HG02852 (cell line): ENCODE measurements at regions not wholly inside any gene's neighbourhood (a gene's known extent, or its start where the extent isn't known, plus 50 kb on each side); places are given as distances from the start of the nearest gene placed in this dataset.
"Not testable (repeated sequence)": the region's sequence is repeated elsewhere in the genome, so short reads cannot be mapped to it uniquely, and the experiment has no call there.

Source experiments
- ATAC-seq: cut with Tn5 transposase; IDR thresholded peaks from one replicate; pipeline ENCODE4 v1.9.1; 2021; ENCODE audit warnings: mild to moderate bottlenecking, moderate library complexity; ENCODE audit not compliant: unreplicated experiment

- ATAC-seq: no peak
Observed at GRCh38 chr4:170348945-170349344, 259.2 kb upstream of the AADAT start.

DNA sequence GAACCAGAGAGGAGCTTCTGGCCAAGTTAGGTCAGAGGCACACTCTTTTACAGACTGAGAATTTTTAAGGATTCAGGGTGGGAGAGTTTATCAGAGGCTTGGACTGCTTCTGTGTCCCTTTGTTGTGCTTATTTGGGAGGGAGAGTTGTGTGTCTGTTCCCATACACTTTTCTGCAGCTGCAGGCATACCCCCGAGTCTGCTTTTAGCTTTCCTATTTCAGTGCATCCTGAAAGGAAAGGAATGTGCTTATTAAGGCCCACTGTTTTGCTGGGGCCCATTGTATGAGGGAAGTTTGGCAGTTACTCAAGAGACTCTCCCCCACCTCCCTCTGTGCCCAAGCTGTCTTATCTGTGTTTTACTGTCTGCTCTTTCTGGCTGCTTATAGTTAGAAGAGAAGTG is 257.4 kb upstream of the AADAT start:
- ATAC-seq: not testable (repeated sequence)

- ATAC-seq: no peak
Observed at GRCh38 chr4:170339522-170339921, 249.8 kb upstream of the AADAT start.

GRCh38 chr4:170336238-170336775 is 246.6 kb upstream of the AADAT start:
- peak; percentile 94 for ATAC-seq

DNA sequence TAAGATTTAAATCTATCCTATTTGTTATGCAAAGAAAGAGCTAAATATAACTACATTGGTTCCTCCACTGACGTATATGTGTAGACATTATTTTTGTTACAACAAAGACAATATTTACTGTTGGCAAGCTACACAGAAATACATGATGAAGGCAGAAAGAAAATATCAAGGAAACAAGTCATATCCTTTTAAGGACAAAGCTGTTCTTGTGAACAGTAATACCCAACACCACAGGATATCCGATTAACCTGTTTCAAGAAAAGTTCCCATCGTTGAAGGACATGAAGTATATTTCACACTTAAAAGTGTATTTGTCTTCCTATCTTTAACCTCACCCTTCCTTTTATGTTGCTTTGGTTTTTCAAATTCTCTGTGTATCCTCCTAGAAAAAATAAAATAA is 235.8 kb upstream of the AADAT start:
- no peak for ATAC-seq

DNA sequence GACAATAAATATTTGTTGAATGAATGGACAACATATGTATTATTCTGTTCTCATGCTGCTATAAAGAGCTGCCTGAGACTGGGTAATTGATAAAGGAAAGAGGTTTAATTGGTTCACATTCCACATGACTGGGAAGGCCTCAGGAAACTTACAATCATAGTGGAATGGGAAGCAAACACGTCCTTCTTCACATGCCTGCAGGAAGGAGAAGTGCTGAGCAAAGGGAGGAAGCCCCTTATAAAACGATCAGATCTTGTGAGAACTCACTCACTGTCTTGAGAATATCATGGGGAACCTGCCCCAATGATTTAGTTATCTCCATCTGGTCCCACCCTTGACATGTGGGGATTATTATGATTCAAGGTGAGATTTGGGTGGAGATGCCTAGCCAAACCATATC is 233.9 kb upstream of the AADAT start:
- no peak for ATAC-seq

GRCh38 chr4:170307182-170307581 is 217.4 kb upstream of the AADAT start:
- no peak for ATAC-seq

DNA sequence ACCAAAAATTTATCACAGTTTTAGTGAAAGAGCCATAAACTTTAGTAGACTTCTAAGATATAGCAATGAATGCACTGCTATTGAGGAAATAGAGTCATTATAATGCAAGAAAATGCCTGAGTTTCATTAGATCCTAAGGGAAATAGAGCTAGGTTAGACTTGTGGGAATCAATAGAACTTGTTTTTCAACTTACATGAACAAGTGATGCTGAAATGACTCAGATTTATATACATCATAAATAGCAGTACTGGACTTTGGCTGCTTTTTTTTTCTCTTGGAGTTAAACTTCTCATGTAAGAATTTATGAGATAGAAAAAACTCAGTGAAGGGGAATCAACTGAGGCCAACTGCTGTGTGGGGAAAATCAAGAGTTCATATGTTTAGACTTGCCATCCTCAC is 216.5 kb upstream of the AADAT start:
- ATAC-seq: no peak

DNA sequence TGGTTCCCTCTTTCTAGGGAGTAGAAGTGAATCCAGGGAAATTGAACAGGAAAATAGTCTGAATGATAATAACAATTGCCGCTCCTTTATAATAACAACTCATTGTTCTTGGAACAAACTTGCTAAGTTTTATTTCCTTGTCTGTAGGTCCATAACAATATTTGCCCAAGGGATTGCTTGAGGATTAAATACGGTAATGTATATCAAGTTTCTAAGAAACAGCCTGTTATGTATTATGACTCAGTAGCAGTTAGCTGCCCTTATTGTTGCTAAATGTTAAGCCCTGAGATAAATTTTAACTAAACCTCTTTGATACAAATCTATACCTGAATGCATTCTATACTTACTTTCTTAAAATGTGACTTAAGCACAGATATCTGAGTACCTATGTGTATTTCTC is 215.9 kb upstream of the AADAT start:
- ATAC-seq: no peak

GRCh38 chr4:170281027-170281426 is 191.3 kb upstream of the AADAT start:
- ATAC-seq: no peak

DNA sequence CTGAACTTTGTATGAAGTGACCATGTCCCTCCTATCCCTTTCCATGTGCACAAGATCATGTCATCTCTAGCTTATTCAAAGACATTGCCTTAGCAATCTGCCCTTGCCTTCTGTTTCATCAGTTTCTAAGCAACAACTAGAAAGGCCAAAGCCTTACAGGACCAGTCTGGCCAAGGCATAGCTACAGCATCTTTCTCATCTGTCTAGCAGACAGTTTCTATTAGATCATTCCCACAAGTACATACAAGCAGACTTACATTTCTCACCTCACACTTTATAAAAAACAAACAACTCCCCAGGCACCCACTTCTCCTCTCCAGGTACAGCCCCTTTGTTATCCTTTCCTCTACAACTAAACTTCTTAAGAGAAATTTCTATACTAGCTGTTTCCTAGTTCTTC is 188.7 kb upstream of the AADAT start:
- ATAC-seq: no peak

DNA sequence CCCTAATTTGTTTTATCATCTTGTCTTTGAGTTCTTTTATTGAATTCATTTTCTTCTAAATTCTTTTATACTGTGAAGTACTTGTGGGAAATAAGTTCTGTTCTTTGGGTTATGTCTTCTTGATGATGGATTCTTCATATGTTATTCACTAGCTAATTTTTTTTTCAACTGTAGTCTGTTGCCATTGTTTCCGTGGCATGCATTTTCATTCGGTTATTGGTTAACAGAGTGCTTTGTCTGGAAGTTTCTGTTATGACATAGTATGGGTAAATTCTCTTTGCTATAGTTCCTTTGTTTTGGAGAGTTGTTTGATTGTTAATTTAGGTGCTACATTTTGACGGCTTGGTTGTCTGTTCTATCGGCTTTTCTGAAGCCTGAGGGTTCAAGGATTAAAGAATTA is 184.9 kb upstream of the AADAT start:
- no peak for ATAC-seq

- no peak for ATAC-seq
Observed at GRCh38 chr4:170272959-170273358, 183.2 kb upstream of the AADAT start.

DNA sequence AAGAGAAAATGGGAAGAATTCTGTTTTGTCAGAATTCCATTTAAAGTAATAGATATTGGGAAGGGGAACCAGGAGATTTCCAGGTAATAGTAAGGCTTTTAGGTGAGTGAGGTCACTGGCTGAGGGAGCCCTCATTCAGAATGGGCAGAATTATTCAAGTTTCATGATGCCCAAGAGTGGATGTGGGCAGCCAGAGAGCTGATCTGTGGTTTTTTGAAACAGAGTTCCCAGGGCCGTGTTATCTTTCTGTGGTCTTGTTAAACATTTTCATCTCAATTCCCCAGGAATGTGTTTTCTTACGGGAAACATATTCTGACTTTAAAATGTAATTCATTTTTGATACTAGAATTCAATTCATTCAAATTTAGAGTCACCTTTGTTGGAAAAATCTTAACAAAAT is 182.0 kb upstream of the AADAT start:
- no peak for ATAC-seq

DNA sequence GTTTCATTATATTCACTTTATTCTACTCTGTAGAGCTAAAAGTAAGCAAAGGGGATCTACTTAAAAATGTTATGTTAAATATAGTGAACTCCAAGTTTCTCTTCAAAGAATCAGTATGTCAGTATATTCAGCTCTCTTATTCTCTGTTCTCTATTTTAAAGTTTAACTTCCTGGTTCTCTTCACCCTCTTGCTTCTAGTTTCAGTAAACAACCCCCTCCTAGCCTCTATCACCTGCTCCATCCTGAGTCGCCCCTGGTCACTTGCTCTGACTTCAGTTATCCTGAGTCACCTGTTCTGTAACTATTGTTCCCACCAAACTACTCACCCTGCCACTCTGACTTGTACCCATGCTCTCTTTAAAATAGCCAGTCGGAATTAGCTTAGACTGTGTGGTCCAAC is 180.9 kb upstream of the AADAT start:
- ATAC-seq: no peak

- ATAC-seq: no peak
Observed at GRCh38 chr4:170269950-170270349, 180.2 kb upstream of the AADAT start.

DNA sequence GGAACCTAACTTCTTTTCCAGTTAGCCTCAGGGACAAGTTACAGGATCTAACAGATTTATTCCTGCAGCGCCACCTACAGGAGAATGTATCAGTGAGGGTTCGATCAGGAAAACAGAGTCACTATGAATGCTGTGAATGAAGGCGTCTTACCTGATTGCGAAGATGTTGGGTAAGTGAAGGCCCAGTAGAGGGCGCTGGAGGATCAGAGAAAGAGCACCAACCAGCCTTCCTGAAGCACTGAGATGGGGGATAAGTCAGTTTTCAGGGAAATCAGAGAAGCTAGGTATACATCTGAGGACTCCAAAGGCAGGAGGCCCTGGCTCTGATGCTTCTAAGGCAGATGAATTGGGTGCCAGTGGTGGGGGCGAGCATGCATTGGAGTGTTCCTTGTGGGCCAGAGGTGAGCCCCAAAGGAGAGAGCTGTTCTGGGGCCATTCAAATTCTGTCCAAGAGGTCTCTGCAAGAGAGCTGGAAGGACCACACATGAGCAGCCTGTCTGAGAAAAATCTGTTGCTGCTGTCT is 169.9 kb upstream of the AADAT start:
- ATAC-seq: peak; percentile 97

DNA sequence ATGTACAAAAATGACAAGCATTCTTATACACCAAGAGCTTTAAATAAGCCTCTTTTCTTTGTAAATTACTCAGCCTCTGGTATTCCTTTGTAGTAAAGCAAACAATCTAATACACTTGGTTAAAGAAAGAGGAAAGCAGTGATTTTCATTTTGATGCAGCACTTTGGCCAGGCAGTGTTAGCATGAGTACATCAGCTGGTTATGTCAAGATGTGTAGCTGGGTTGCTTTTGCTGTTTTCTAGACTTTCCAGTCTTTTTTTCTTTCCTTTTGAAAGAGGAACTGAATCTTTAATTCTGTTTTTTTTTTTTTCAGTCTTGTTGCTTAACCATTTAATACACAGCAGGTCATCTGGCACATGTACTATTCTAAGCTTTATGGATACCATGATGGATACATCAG is 167.1 kb upstream of the AADAT start:
- no peak for ATAC-seq

- no peak for ATAC-seq
Observed at GRCh38 chr4:170248576-170248975, 158.8 kb upstream of the AADAT start.

GRCh38 chr4:170248029-170248428 is 158.3 kb upstream of the AADAT start:
- ATAC-seq: no peak

GRCh38 chr4:170247596-170247995 is 157.8 kb upstream of the AADAT start:
- no peak for ATAC-seq

DNA sequence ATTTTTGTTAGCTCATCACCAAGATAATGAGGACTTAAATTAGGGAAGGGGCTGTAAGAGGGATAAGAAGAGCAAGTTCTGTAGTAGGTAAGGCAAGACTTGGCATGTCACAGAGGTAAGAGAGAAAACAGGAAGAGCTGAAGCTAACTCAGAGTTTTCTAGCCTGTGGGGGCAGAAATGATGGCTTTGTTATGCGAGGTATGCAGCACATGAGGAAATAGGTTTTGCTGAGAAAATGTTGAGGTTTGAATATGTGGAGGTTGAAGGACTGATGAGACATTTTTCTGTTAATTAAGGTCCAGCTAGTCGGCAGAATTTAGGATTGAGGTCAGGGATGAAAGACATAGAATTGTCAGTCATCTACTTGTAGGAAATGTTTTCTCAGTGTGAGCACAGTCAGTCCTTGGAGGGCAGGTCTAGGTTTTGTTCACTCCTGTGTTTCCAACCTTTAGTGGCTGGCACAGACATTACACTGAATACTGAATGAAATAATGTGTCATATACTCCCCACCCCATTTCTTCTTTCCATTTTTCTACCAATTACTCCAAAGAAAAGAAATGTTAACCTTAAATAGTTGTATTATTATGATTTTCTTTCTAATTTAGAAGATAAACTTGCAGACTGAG is 154.0 kb upstream of the AADAT start:
- ATAC-seq: no peak

DNA sequence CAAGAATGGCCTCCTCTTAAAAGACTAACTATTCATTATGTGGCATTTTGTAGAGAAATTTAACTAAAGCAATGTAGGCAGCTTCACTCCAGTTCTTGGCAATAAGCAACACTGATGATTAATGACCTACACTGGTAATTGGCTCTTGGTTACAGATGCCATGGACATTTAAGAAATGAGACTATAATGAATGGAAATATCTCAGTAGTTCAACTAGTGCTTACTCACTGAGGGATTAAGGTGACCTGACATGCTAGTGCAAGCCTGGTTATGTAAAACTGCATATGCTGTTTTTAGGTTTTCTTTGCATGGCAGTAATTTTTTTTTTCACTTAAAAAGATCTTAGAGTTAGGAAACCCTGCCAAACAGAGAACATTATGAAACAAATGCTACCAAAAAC is 152.7 kb upstream of the AADAT start:
- no peak for ATAC-seq
